ENCODE measurements at regions not wholly inside any gene's neighbourhood (a gene's known extent, or its start where the extent isn't known, plus 50 kb on each side); places are given as distances from the start of the nearest gene placed in this dataset.

DNA sequence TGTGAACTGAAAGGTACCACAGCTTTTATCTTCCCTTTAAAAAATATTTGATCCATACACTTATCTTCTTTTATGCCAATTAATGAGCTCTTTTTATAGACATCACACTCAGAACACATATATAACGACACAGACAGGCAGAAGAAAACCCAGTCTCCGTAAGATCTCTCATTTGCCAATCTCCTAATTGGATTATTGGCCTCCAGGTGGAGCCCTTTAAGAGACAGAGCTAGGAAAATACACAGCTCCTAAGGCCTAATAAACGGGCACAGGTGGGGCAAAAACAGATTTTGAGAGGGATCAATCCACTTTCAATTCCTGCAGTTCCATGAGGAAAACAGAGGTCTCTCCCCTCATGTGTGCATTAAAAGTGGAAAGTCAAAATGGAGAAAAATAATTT, 1495.4 kb downstream of the RPA4 start:
- H3K27ac ChIP-seq, result no peak overlapping the region
- no peaks in the 10 kb centered on the region for H3K27me3 ChIP-seq
- H3K9ac ChIP-seq (ENCODE audit: low read depth in 2 of 2, low read length in 2 of 2), result no peak overlapping the region
- peaks cover 3% of the 10 kb centered on the region for H3K9me3 ChIP-seq
- TF ChIP-seq, protein P1, sequence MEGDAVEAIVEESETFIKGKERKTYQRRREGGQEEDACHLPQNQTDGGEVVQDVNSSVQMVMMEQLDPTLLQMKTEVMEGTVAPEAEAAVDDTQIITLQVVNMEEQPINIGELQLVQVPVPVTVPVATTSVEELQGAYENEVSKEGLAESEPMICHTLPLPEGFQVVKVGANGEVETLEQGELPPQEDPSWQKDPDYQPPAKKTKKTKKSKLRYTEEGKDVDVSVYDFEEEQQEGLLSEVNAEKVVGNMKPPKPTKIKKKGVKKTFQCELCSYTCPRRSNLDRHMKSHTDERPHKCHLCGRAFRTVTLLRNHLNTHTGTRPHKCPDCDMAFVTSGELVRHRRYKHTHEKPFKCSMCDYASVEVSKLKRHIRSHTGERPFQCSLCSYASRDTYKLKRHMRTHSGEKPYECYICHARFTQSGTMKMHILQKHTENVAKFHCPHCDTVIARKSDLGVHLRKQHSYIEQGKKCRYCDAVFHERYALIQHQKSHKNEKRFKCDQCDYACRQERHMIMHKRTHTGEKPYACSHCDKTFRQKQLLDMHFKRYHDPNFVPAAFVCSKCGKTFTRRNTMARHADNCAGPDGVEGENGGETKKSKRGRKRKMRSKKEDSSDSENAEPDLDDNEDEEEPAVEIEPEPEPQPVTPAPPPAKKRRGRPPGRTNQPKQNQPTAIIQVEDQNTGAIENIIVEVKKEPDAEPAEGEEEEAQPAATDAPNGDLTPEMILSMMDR (IDR thresholded peaks at IDR 0.05), result no peak
- no peaks in the 10 kb centered on the region for H3K4me1 ChIP-seq
- intact Hi-C loops (cut with DNase I), result no loop called here
- DNase-seq, result no peak
- H3K36me3 ChIP-seq, result no peaks in the 10 kb centered on the region
- H3K4me3 ChIP-seq, result no peak overlapping the region

DNA sequence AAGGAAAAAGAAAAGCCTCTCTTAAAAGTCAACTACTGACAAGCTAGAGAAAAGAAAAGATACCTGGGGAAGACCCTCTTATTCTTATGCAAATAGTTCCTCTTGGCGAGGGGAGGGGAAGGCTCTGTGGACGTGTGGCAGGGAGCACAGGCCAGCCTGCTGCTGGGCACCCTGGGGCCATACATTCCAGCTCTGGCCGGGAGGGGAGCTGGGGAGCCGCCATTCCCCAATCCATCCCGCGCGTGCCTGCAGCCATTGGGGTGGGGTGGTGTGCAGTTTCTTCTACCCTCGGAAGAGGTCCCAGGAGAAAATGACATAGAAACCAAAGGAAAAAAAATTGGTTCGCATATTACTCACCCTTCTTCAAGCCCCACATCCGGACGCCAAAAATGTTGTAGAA, 1496.4 kb downstream of the RPA4 start:
- H3K4me3 ChIP-seq, result no peak overlapping the region
- H3K27ac ChIP-seq, result no peak overlapping the region
- H3K27me3 ChIP-seq, result no peaks in the 10 kb centered on the region
- no peaks in the 10 kb centered on the region for H3K36me3 ChIP-seq
- H3K4me1 ChIP-seq, result no peaks in the 10 kb centered on the region
- no peak for DNase-seq
- intact Hi-C loops (cut with DNase I), result no loop called here
- H3K9ac ChIP-seq (ENCODE audit: low read depth in 2 of 2, low read length in 2 of 2), result no peak overlapping the region
- TF ChIP-seq, protein P1 (IDR thresholded peaks at IDR 0.05), result no peak
- H3K9me3 ChIP-seq, result peaks cover 3% of the 10 kb centered on the region

DNA sequence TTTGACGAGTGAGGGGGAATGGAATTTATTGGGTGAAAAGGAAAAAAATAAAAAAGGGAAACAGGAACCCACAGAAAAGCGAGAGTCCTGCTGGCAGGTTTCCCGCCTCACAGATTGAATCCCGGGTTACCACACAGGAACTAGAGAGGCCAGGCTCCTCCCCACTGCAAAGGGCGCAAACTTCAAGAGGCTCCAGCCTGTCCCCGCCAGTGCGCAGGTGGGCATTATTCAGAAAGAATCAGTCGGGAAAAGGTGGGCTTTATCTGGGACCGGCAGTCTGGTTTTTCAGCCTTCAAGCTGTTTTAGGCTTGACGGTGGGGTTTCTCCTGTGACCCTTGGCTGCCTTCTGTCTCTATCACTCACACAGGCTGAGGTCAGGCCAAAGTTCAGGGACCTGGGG, 1496.8 kb downstream of the RPA4 start:
- TF ChIP-seq, protein P1 (IDR thresholded peaks at IDR 0.05), result no peak
- no peak overlapping the region for H3K4me3 ChIP-seq
- intact Hi-C loops (cut with DNase I), result no loop called here
- H3K36me3 ChIP-seq, result no peaks in the 10 kb centered on the region
- H3K9me3 ChIP-seq, result peaks cover 3% of the 10 kb centered on the region
- H3K27ac ChIP-seq, result no peak overlapping the region
- no peaks in the 10 kb centered on the region for H3K27me3 ChIP-seq
- H3K4me1 ChIP-seq, result no peaks in the 10 kb centered on the region
- H3K9ac ChIP-seq (ENCODE audit: low read depth in 2 of 2, low read length in 2 of 2), result no peak overlapping the region
- DNase-seq, result no peak

DNA sequence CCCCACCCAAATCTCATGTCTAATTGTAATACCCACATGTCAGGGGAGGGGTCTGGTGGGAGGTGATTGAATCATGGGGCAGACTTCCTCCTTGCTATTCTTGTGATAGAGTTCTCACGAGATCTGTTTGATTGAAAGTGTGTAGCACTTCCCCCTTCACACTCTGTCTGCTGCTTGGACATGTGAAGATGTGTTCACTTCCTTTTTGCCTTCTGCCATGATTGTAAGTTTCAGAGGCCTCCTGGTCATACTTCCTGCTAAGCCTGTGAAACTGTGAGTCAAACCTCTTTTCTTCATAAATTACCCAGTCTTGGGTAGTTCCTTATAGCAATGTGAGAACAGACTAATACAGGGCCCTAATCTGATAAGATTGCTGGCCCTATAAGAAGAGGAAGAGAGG, 1514.8 kb downstream of the RPA4 start:
- Histone ChIP-seq H3K4me1 (no peaks in the 10 kb centered on the region), H3K9me3 (no peaks in the 10 kb centered on the region), H3K27ac (no peak overlapping the region), H3K4me3 (no peak overlapping the region), H3K27me3 (no peaks in the 10 kb centered on the region), H3K9ac (ENCODE audit: low read depth in 2 of 2, low read length in 2 of 2) (no peak overlapping the region), H3K36me3 (no peaks in the 10 kb centered on the region)
- no peak for DNase-seq
- TF ChIP-seq, protein P1 (IDR thresholded peaks at IDR 0.05), result no peak
- intact Hi-C loops (cut with DNase I), result no loop called here

DNA sequence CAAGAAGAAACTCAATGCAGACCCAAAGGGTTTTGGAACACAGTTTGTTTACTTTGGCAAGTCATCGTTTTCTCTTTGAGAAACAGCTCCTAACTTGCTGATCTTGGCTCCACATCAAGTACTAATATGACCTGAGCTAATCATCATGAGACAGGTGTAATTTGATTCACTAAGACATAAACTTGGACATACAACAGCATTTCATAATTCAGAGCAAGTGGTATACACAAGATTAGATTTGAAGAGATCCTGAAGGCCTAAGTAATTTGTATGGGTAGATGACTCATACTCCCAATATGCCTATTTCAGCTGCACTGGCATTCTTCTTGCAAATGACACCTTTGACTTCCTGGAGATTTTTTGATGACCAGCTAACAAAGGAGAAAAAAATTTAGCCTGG, 1521.7 kb downstream of the RPA4 start:
- no peak overlapping the region for H3K4me3 ChIP-seq
- no peak for DNase-seq
- no peaks in the 10 kb centered on the region for H3K36me3 ChIP-seq

More for the DNA sequence above, 1521.7 kb downstream of the RPA4 start:
- H3K27me3 ChIP-seq, result no peaks in the 10 kb centered on the region
- intact Hi-C loops (cut with DNase I), result no loop called here
- TF ChIP-seq, protein P1 (IDR thresholded peaks at IDR 0.05), result no peak
- H3K9me3 ChIP-seq, result no peaks in the 10 kb centered on the region
- no peak overlapping the region for H3K27ac ChIP-seq
- H3K9ac ChIP-seq (ENCODE audit: low read depth in 2 of 2, low read length in 2 of 2), result no peak overlapping the region
- H3K4me1 ChIP-seq, result no peaks in the 10 kb centered on the region

All from colonic mucosa (tissue), 4 donors.